GM21423 (cell line): ENCODE measurements at regions not wholly inside any gene's neighbourhood (a gene's known extent, or its start where the extent isn't known, plus 50 kb on each side); places are given as distances from the start of the nearest gene placed in this dataset.
"Not testable (repeated sequence)": the region's sequence is repeated elsewhere in the genome, so short reads cannot be mapped to it uniquely, and the experiment has no call there.

ENCODE experiments used
- ATAC-seq: cut with Tn5 transposase; IDR thresholded peaks from one replicate; pipeline ENCODE4 v1.9.1; 2021; ENCODE audit warnings: mild to moderate bottlenecking, moderate library complexity; ENCODE audit not compliant: unreplicated experiment

GRCh38 chr1:213324859-213325258 is 273.8 kb downstream of the RPS6KC1 start:
- ATAC-seq, result no peak

DNA sequence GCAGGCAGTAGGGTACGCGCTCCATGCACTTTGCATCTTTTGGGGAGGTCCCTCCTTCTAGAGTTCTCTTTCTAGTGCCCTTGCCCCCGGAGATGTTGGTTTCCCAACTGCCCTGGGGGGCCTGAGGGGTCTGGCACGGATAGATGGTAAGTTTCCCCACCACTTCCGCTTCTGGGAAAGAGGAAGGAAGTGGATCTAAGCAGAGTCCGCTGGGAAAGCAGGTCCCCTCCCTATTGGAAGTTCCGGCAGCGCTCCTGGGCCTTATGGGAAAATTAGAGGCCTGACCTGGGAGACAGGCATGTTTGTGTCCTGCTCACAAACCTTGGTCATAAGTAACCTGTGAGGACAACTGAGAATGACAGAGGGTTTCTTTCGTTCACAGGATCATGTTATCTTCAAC is 274.4 kb downstream of the RPS6KC1 start:
- no peak for ATAC-seq

DNA sequence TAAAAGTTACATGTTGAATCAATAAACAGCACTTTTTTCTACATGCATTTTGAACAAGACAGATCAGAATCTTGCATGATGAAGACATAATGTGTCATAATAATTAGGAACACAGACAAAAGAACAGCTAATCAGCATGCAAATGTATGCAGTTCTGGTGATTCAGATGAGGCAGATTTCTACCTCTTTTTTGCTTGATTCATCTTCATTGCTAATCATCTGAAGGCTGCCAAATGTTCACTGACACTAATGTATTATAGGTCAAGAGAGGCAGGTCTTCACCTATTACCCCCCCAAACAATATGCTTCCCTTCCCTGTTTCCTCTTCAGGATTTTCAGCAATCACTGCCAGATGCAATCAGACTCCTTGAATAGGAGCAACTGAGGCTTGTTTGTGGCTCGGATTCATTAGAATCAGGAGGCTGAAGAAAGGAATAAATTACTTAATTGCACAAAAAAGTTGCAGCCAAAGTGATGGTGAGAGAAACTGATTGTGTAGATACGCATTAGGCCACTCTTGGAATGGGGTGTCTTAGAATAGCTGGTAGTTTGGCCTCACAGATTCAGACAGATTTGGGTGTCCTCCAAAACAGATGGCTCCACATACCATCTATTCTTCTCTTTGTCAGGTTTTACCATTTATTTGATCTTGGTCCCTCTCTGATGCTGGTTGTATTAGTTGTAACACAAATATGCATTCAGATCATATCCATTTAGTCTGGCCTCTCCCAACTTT is 275.4 kb downstream of the RPS6KC1 start:
- ATAC-seq, result no peak

GRCh38 chr1:213327017-213327667 is 276.1 kb downstream of the RPS6KC1 start:
- ATAC-seq, result no peak

GRCh38 chr1:213329406-213330008 is 278.5 kb downstream of the RPS6KC1 start:
- ATAC-seq, result no peak

GRCh38 chr1:213330281-213330680 is 279.2 kb downstream of the RPS6KC1 start:
- ATAC-seq, result no peak

DNA sequence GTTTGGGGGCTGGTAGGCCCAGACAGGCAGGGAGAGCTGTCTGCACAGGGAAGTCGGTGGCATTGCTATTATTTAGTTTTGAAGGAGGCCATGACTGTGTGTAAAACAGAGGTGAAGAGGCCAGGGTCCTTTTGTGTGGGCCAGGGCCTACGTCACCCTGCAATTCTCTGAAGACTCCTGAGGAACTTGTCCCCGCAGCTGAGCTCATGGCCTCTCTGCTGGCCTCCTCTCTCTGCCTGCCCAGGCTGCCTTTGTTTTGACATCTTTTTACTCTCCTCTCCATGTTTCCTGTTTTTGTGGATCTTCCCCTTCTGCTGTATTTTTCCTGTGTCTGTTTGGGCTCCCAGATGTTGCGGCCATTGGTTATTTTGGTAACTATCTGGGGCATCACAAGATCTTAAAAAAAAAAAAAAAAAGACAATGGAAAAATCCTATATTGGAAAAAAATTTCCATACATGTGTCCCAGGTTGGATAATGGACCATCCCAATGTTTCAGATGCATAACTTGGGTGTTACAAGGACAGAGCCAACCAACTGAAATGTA is 280.7 kb downstream of the RPS6KC1 start:
- no peak for ATAC-seq

DNA sequence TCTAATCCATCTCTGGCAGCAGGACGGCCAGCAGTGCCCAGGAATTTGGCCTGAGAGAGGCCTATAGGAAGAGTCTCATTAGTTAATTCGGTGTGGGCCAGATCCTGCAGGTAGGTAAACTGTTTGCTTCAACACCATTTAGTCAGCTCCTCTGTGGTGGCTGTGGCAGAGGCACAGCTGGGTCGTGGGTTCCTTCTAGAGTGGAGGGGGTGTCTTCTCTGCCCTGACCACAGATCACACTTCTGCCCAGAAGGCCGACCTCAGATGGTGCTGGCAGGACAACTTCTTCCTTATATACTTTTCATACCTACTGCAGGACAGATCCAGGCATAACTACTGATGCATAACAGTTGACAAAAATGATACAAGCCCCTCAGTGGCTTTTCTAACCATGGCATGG is 281.4 kb downstream of the RPS6KC1 start:
- no peak for ATAC-seq

- no peak for ATAC-seq
These were observed 282.1 kb downstream of the RPS6KC1 start for GRCh38 chr1:213333121-213333520.

DNA sequence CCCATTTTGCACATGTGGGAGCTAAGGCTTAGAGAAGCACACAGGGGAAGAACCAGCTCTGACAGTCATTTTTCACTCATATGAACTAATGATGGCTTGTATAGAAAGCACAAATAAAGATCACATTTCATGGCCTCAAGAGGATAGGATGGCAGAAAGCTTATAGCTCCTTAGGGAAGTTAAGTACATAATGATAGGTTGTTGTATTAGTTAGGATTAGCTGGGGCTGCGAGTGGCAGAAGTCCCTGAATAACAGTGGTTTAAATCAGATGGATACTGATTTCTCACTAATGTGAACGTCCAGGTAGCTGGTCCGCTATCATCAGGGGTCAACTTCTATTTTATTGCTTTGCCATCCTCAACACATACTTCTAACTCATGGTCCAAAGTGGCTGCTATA is 284.0 kb downstream of the RPS6KC1 start:
- no peak for ATAC-seq

DNA sequence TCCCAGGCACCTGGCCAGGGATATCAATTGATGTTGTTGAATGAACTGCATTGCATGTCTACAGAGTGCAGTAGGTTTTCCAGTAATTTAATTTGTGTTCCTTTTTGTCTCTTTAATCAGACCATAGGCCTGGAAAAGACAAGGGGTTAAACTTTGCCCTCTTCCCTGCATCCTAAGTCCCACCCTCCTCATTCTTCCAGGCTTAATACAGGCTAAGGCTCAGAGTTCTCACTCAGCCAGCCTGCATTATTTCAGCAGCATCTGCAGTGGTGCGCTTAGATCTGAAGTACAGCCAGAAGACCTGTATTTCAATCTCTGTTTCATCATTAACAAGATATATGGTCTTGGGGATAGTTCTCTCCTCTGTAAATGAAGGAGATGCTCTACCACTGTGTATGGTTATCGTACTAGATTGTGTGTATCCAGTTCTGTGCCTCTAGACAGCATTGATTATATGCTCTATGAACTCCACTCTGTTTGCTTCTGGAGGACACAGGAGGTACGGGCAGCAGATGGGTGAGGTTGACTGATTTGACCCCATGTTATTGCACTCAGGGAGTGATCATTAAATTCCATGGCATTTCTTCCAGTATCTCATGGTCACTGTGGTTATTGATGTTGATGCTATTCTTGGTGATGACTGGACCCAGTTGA is 286.1 kb downstream of the RPS6KC1 start:
- no peak for ATAC-seq

DNA sequence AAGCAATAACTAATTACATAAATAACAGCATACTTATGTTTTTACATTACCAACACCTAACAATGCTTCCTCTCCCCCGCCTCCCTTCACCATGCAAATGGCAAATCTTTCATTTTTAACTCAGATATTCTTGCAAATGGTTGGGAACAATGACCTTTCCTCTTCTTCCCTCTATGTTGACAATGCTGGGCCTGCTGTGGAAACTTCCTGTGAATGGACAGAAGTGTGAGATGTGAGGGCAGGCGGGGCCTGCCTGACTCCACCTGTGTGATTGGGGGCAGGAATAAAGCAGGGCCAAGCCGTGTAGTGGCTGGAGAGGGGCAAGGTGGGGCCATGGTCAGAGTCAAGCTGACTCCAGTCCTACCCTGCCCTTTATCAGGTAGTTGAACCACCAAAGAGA is 289.6 kb downstream of the RPS6KC1 start:
- no peak for ATAC-seq

- ATAC-seq, result no peak
These were observed 294.6 kb downstream of the RPS6KC1 start for GRCh38 chr1:213345621-213346020.

- ATAC-seq, result no peak
These were observed 306.4 kb downstream of the RPS6KC1 start for GRCh38 chr1:213357403-213357802.

DNA sequence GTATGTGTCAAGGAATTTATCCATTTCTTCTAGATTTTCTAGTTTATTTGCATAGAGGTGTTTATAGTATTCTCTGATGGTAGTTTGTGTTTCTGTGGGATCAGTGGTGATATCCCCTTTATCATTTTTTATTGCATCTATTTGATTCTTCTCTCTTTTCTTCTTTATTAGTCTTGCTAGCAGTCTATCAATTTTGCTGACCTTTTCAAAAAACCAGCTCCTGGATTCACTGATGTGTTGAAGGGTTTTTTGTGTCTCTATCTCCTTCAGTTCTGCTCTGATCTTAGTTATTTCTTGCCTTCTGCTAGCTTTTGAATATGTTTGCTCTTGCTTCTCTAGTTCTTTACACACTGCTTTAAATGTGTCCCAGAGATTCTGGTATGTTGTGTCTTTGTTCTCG is 307.3 kb downstream of the RPS6KC1 start:
- not testable (repeated sequence) for ATAC-seq

DNA sequence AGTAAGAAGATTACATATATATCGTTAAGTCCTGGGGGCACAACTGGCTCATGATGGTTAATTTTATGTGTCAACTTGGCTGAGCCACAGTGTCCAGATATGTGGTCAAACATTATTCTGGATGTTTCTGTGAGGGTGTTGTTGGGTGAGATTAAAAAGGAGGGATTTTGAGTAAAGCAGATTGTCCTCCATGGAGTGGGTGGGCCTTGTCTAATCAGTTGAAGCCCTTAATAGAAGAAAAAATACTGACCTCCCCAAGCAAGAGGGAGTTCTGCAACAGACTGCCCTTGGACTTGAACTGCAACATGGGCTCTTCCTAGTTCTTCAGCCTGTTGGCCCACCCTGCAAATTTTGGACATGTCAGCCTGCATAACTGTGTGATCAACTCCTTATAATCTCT is 311.6 kb downstream of the RPS6KC1 start:
- no peak for ATAC-seq

DNA sequence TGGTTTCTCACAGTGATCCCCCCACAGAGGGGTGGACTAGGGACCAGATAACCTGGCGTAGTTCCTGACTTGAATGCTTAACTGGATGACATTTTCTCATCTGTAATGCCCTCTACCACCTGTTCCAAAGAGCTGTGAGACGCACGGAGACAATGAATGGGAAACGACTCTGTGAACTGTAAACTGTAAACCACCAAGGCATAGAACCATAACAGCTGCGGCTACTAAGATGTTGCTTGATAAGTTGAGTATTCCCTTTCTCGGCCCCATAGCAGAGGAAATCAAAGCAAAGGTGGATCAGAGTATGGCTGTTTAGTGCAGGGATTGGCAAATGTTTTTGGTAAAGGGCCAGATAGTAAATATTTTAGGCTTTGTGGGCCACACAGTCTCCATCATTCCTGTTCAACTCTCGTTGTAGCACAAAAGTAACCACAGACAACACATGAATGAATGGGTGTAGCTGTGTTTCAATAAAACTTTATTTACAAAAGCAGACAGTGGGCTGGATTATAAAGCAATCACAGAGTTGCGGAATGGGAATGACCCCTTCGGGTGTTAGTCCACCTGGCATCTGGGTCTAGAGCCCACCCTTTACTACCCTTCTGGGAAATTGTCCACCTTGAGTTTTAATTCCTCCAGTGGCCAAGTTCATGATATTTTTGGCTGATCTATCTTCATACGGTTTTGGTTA is 315.2 kb downstream of the RPS6KC1 start:
- no peak for ATAC-seq

DNA sequence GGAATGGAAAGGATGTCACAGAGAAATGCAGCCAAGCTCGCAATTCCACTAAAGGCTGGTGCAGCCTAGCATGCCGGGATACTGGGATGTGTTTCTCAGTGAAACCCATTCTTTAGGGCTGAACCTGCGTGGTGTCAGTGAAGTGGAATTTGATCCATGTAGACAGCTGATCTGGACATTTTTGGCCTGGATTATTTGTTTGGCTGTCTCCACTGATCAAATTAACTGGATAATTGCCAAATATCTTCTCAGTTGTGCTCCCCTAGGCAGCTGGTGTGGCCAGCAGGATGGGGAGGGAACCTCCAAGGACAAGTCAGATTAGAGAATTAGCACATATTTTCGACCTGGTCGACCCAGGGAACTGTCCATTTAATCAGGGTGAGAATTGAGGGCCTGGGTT is 318.4 kb downstream of the RPS6KC1 start:
- ATAC-seq, result no peak

GRCh38 chr1:213370523-213370922 is 319.5 kb downstream of the RPS6KC1 start:
- ATAC-seq, result no peak

GRCh38 chr1:213371525-213371846 is 320.4 kb downstream of the RPS6KC1 start:
- no peak for ATAC-seq
